GM23338 (cell line): ENCODE measurements at regions not wholly inside any gene's neighbourhood (a gene's known extent, or its start where the extent isn't known, plus 50 kb on each side); places are given as distances from the start of the nearest gene placed in this dataset.

Experiments used
- ATAC-seq: fragments of 200-7000 bp; cut with Tn5 transposase; 3 replicates; pipeline ENCODE4 v1.9.1; 2020
- DNase-seq: peaks from one replicate; pipeline ENCODE4 v3.0.0-alpha.2; 2015; ENCODE audit warnings: low spot score
- H2AFZ ChIP-seq: fragments of 200-600 bp; sonication (generic); 2 replicates; pipeline ENCODE4 v1.8.0; 2016; ENCODE audit warnings: antibody characterized with exemption, mild to moderate bottlenecking, moderate library complexity
- H3F3A ChIP-seq: fragments of 200-600 bp; sonication (generic); replicated peaks from 2 replicates; pipeline ENCODE4 v1.8.0; 2017; ENCODE audit warnings: antibody characterized with exemption, mixed run types, low read depth
- H3K27ac ChIP-seq: fragments of 200-600 bp; sonication (generic); 2 replicates; pipeline ENCODE4 v1.6.1; 2016; ENCODE audit warnings: low read depth
- H3K27me3 ChIP-seq: fragments of 200-600 bp; sonication (generic); 2 replicates; pipeline ENCODE4 v1.8.0; 2016; ENCODE audit warnings: mild to moderate bottlenecking, mixed run types, moderate library complexity; ENCODE audit not compliant: insufficient read depth
- H3K36me3 ChIP-seq: fragments of 200-600 bp; sonication (generic); 2 replicates; pipeline ENCODE4 v1.8.0; 2016; ENCODE audit warnings: mild to moderate bottlenecking; ENCODE audit not compliant: insufficient read depth
- H3K4me1 ChIP-seq: fragments of 200-600 bp; sonication (generic); 2 replicates; pipeline ENCODE4 v1.8.0; 2016; ENCODE audit warnings: mild to moderate bottlenecking, moderate library complexity; ENCODE audit not compliant: insufficient read depth
- H3K4me2 ChIP-seq: fragments of 200-600 bp; sonication (generic); 2 replicates; pipeline ENCODE4 v1.7.1; 2017; ENCODE audit warnings: mixed run types
- H3K4me3 ChIP-seq: fragments of 200-600 bp; sonication (generic); 2 replicates; pipeline ENCODE4 v1.6.1; 2016; ENCODE audit warnings: mixed run types
- H3K79me2 ChIP-seq: fragments of 200-600 bp; sonication (generic); replicated peaks from 2 replicates; pipeline ENCODE4 v1.8.0; 2017; ENCODE audit warnings: mild to moderate bottlenecking; ENCODE audit not compliant: insufficient read depth
- H3K9me2 ChIP-seq: fragments of 200-600 bp; sonication (generic); 2 replicates; pipeline ENCODE4 v1.8.0; 2017; ENCODE audit not compliant: insufficient read depth
- H4K20me1 ChIP-seq: fragments of 200-600 bp; sonication (generic); replicated peaks from 2 replicates; pipeline ENCODE4 v1.8.0; 2017; ENCODE audit warnings: mild to moderate bottlenecking; ENCODE audit not compliant: insufficient read depth
- H3K27ac Mint-ChIP-seq: 2 replicates; pipeline ENCODE4 v1.8.0; 2020; ENCODE audit warnings: inconsistent platforms, mild to moderate bottlenecking, moderate library complexity, mixed read lengths
- H3K27me3 Mint-ChIP-seq: 3 replicates; pipeline ENCODE4 v1.8.0; 2022; ENCODE audit warnings: low read depth, mild to moderate bottlenecking, moderate library complexity, mixed read lengths, inconsistent platforms; ENCODE audit not compliant: insufficient read depth, poor library complexity
- H3K36me3 Mint-ChIP-seq: 3 replicates; pipeline ENCODE4 v1.8.0; 2021; ENCODE audit warnings: low read depth, mild to moderate bottlenecking, inconsistent platforms, moderate library complexity, mixed read lengths
- H3K4me1 Mint-ChIP-seq: 3 replicates; pipeline ENCODE4 v1.8.0; 2020; ENCODE audit warnings: mild to moderate bottlenecking, inconsistent platforms, mixed read lengths
- H3K4me3 Mint-ChIP-seq: 3 replicates; pipeline ENCODE4 v1.8.0; 2021; ENCODE audit warnings: moderate library complexity, mild to moderate bottlenecking, inconsistent platforms, mixed read lengths
- H3K9me3 Mint-ChIP-seq: 3 replicates; pipeline ENCODE4 v1.8.0; 2020; ENCODE audit warnings: moderate library complexity, mild to moderate bottlenecking, inconsistent platforms, mixed read lengths
- CREB1 ChIP-seq: fragments of 250-450 bp; sonication (Bioruptor Pico); IDR thresholded peaks from 2 replicates; pipeline ENCODE4 v1.5.0; 2020; ENCODE audit warnings: low read depth, mild to moderate bottlenecking, moderate library complexity
- EZH2phosphoT487 ChIP-seq: fragments of 200-600 bp; sonication (generic); IDR thresholded peaks from one replicate; pipeline ENCODE4 v1.8.1; 2018; ENCODE audit warnings: antibody characterized with exemption; ENCODE audit not compliant: unreplicated experiment
- JUNB ChIP-seq: IDR thresholded peaks from one replicate; pipeline ENCODE4 v1.6.1; 2016; ENCODE audit warnings: antibody characterized with exemption; ENCODE audit not compliant: unreplicated experiment
- NANOG ChIP-seq: IDR thresholded peaks from 2 replicates; pipeline ENCODE4 v1.6.1; 2016; ENCODE audit warnings: antibody characterized with exemption, borderline replicate concordance
- POLR2AphosphoS5 ChIP-seq: IDR thresholded peaks from 2 replicates; pipeline ENCODE4 v1.6.1; 2016; ENCODE audit warnings: antibody characterized with exemption, low read depth
- STAT1 ChIP-seq: IDR thresholded peaks from one replicate; pipeline ENCODE4 v1.6.1; 2016; ENCODE audit warnings: antibody characterized with exemption; ENCODE audit not compliant: unreplicated experiment
- ZNF331 ChIP-seq: fragments of 250-450 bp; sonication (Bioruptor Pico); IDR thresholded peaks from 2 replicates; pipeline ENCODE4 v1.5.0; 2020; ENCODE audit warnings: low read depth, mild to moderate bottlenecking, moderate library complexity
- TF ChIP-seq, protein P1 (sequence below), 2 experiments: fragments of 200-600 bp in 1 of 2; sonication (generic) in 1 of 2; conservative IDR thresholded peaks; 2 replicates each; pipeline versions ENCODE4 v1.5.1 to v1.6.1; 2016 to 2017; ENCODE audit warnings: antibody characterized with exemption in 2 of 2, low read depth in 2 of 2, mild to moderate bottlenecking in 2 of 2, moderate library complexity in 1 of 2
- TF ChIP-seq, protein P2 (sequence below): IDR thresholded peaks from one replicate; pipeline ENCODE4 v1.6.1; 2018; ENCODE audit warnings: antibody characterized with exemption; ENCODE audit not compliant: unreplicated experiment
- TF ChIP-seq, protein P3 (sequence below): IDR thresholded peaks from 2 replicates; pipeline ENCODE4 v1.6.1; 2016; ENCODE audit warnings: antibody characterized with exemption

DNA sequence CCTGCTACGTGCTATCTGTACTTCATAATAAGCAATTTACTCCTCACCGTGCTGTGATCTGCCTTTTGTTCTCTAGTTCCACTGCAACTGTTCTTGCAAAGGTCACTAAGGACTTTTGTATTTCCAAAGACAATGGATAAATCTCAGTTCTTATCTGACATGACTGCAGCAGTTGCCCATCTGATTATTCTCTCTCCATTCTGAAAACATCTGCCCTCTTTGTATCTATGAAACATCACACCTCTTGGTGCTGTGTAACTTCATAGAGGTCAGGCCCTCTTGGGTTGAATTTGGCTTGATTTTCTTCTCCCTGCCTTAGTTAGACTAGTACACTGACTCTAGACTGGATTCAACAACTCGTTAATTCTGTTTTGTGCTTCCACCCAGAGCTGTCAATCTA, 319.6 kb downstream of the BTG1 start:
- no peaks in the 10 kb centered on the region for H3K27me3 Mint-ChIP-seq
- ATAC-seq = no peak
- no peaks in the 10 kb centered on the region for H3K36me3 ChIP-seq
- no peaks in the 10 kb centered on the region for H3K9me2 ChIP-seq
- H3K4me1 ChIP-seq = no peaks in the 10 kb centered on the region
- no peaks in the 10 kb centered on the region for H4K20me1 ChIP-seq
- no peak overlapping the region for H3K4me3 ChIP-seq
- H2AFZ ChIP-seq = no peak overlapping the region
- H3F3A ChIP-seq = no peaks in the 10 kb centered on the region
- no peaks in the 10 kb centered on the region for H3K79me2 ChIP-seq
- no peak for DNase-seq
- TF ChIP-seq, protein P1, sequence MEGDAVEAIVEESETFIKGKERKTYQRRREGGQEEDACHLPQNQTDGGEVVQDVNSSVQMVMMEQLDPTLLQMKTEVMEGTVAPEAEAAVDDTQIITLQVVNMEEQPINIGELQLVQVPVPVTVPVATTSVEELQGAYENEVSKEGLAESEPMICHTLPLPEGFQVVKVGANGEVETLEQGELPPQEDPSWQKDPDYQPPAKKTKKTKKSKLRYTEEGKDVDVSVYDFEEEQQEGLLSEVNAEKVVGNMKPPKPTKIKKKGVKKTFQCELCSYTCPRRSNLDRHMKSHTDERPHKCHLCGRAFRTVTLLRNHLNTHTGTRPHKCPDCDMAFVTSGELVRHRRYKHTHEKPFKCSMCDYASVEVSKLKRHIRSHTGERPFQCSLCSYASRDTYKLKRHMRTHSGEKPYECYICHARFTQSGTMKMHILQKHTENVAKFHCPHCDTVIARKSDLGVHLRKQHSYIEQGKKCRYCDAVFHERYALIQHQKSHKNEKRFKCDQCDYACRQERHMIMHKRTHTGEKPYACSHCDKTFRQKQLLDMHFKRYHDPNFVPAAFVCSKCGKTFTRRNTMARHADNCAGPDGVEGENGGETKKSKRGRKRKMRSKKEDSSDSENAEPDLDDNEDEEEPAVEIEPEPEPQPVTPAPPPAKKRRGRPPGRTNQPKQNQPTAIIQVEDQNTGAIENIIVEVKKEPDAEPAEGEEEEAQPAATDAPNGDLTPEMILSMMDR (conservative IDR thresholded peaks at IDR 0.05; ENCODE audit: low read depth in 2 of 2) = no peak
- no peak for TF ChIP-seq EZH2phosphoT487
- TF ChIP-seq CREB1 (CRISPR knock-in tag) = no peak
- no peaks in the 10 kb centered on the region for H3K4me1 Mint-ChIP-seq
- H3K27me3 ChIP-seq = no peaks in the 10 kb centered on the region
- no peaks in the 10 kb centered on the region for H3K9me3 Mint-ChIP-seq
- no peaks in the 10 kb centered on the region for H3K36me3 Mint-ChIP-seq
- H3K4me3 Mint-ChIP-seq = no peak overlapping the region
- H3K27ac ChIP-seq = no peak overlapping the region
- no peak overlapping the region for H3K27ac Mint-ChIP-seq
- no peak overlapping the region for H3K4me2 ChIP-seq

DNA sequence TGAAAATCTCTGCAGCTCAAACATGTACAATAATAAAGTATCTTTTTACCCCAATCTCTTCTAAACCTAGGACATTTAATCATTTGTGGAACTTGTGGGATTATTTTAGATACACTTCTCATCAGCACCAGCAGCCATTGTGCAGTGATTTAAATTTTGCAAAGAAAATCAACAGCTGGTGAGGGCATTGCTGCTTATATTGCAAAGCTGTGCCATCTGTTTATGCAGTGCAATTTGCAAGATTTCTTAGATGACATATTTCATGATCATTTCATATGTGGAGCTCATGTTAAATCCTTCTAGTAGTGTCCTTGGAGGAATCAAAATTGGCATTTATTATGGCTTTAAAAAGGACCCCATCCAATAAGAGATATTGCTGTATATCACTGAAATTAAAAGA, 320.7 kb downstream of the BTG1 start:
- Histone ChIP-seq H3K79me2 (no peaks in the 10 kb centered on the region), H3K27ac (no peak overlapping the region), H3K27me3 (no peaks in the 10 kb centered on the region), H3K4me1 (no peaks in the 10 kb centered on the region), H3K4me2 (no peak overlapping the region), H2AFZ (no peak overlapping the region), H3K9me2 (no peaks in the 10 kb centered on the region), H4K20me1 (no peaks in the 10 kb centered on the region), H3K36me3 (no peaks in the 10 kb centered on the region), H3K4me3 (no peak overlapping the region), H3F3A (no peaks in the 10 kb centered on the region)
- Mint-ChIP-seq H3K27me3 (no peaks in the 10 kb centered on the region), H3K27ac (no peak overlapping the region), H3K9me3 (0 out of 3 replicates have a peak, but pooled peaks cover 3% of the 10 kb centered on the region), H3K4me1 (no peaks in the 10 kb centered on the region), H3K36me3 (no peaks in the 10 kb centered on the region), H3K4me3 (no peak overlapping the region)
- no peak for DNase-seq
- ATAC-seq = no peak
- TF ChIP-seq STAT1 = no peak
- TF ChIP-seq ZNF331 (CRISPR knock-in tag) = no peak
- TF ChIP-seq, protein P1 (conservative IDR thresholded peaks at IDR 0.05; ENCODE audit: low read depth in 2 of 2) = no peak
- no peak for TF ChIP-seq NANOG
- TF ChIP-seq, protein P2, sequence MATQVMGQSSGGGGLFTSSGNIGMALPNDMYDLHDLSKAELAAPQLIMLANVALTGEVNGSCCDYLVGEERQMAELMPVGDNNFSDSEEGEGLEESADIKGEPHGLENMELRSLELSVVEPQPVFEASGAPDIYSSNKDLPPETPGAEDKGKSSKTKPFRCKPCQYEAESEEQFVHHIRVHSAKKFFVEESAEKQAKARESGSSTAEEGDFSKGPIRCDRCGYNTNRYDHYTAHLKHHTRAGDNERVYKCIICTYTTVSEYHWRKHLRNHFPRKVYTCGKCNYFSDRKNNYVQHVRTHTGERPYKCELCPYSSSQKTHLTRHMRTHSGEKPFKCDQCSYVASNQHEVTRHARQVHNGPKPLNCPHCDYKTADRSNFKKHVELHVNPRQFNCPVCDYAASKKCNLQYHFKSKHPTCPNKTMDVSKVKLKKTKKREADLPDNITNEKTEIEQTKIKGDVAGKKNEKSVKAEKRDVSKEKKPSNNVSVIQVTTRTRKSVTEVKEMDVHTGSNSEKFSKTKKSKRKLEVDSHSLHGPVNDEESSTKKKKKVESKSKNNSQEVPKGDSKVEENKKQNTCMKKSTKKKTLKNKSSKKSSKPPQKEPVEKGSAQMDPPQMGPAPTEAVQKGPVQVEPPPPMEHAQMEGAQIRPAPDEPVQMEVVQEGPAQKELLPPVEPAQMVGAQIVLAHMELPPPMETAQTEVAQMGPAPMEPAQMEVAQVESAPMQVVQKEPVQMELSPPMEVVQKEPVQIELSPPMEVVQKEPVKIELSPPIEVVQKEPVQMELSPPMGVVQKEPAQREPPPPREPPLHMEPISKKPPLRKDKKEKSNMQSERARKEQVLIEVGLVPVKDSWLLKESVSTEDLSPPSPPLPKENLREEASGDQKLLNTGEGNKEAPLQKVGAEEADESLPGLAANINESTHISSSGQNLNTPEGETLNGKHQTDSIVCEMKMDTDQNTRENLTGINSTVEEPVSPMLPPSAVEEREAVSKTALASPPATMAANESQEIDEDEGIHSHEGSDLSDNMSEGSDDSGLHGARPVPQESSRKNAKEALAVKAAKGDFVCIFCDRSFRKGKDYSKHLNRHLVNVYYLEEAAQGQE = no peak
- no peak for TF ChIP-seq EZH2phosphoT487
- no peak for TF ChIP-seq POLR2AphosphoS5
- TF ChIP-seq, protein P3, sequence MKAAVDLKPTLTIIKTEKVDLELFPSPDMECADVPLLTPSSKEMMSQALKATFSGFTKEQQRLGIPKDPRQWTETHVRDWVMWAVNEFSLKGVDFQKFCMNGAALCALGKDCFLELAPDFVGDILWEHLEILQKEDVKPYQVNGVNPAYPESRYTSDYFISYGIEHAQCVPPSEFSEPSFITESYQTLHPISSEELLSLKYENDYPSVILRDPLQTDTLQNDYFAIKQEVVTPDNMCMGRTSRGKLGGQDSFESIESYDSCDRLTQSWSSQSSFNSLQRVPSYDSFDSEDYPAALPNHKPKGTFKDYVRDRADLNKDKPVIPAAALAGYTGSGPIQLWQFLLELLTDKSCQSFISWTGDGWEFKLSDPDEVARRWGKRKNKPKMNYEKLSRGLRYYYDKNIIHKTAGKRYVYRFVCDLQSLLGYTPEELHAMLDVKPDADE = no peak
- no peak for TF ChIP-seq JUNB
- no peak for TF ChIP-seq CREB1 (CRISPR knock-in tag)
